HepG2 (cell line): ENCODE measurements at regions not wholly inside any gene's neighbourhood (a gene's known extent, or its start where the extent isn't known, plus 50 kb on each side); places are given as distances from the start of the nearest gene placed in this dataset.

Source experiments
- CTCF ChIP-seq: sonication (generic); formaldehyde crosslinking; IDR thresholded peaks from 2 replicates; pipeline ENCODE4 v1.5.0; 2020; ENCODE audit warnings: mild to moderate bottlenecking, missing genetic modification reagents, moderate library complexity
- E2F5 ChIP-seq: sonication (generic); formaldehyde crosslinking; conservative IDR thresholded peaks from 2 replicates; pipeline ENCODE4 v1.4.0; 2020; ENCODE audit warnings: missing genetic modification reagents
- EZH2 ChIP-seq: conservative IDR thresholded peaks from 2 replicates; pipeline ENCODE4 v1.6.1; 2012; ENCODE audit warnings: mild to moderate bottlenecking, low read depth, low read length, moderate library complexity
- HDAC2 ChIP-seq: sonication (generic); formaldehyde crosslinking; IDR thresholded peaks from 2 replicates; pipeline ENCODE4 v1.4.0; 2020; ENCODE audit warnings: missing genetic modification reagents
- REST ChIP-seq, 2 experiments: IDR thresholded peaks; 2 replicates each; pipeline ENCODE4 v1.6.1; 2011 to 2012; ENCODE audit warnings: low read length in 2 of 2, borderline replicate concordance in 1 of 2, low read depth in 1 of 2, mild to moderate bottlenecking in 1 of 2, moderate library complexity in 1 of 2
- TEAD3 ChIP-seq: optimal IDR thresholded peaks from 2 replicates; pipeline ENCODE3; 2016; ENCODE audit warnings: borderline replicate concordance
- XRCC5 ChIP-seq: fragments of 200-400 bp; formaldehyde crosslinking; optimal IDR thresholded peaks from 2 replicates; pipeline ENCODE3; 2017; ENCODE audit warnings: mild to moderate bottlenecking, low read length
- ZHX2 ChIP-seq, 2 experiments: sonication (generic) in 1 of 2; formaldehyde crosslinking in 1 of 2; IDR thresholded peaks; 2 replicates each; pipeline versions ENCODE4 v1.6.1 to v1.9.0; 2014 to 2022; ENCODE audit warnings: antibody characterized with exemption in 1 of 2, borderline replicate concordance in 1 of 2, inconsistent platforms in 1 of 2, low read depth in 1 of 2, missing genetic modification reagents in 1 of 2
- ZKSCAN1 ChIP-seq: fragments of 150-350 bp; IDR thresholded peaks from 2 replicates; pipeline ENCODE4 v1.6.1; 2014; ENCODE audit warnings: low read length
- ZNF318 ChIP-seq: sonication (generic); formaldehyde crosslinking; IDR thresholded peaks from 2 replicates; pipeline ENCODE4 v1.4.0; 2020; ENCODE audit warnings: mild to moderate bottlenecking, missing genetic modification reagents
- ZNF549 ChIP-seq: sonication (generic); formaldehyde crosslinking; IDR thresholded peaks from 2 replicates; pipeline ENCODE4 v1.5.0; 2020; ENCODE audit warnings: missing genetic modification reagents

- TF ChIP-seq ZHX2 (IDR thresholded peaks at IDR 0.05; ENCODE audit: low read depth) (no peak), ZHX2 (CRISPR knock-in tag; IDR thresholded peaks at IDR 0.05; ENCODE audit: borderline replicate concordance) (no peak), CTCF (CRISPR knock-in tag) (no peak), E2F5 (CRISPR knock-in tag) (no peak), ZNF318 (CRISPR knock-in tag) (no peak), REST (IDR thresholded peaks at IDR 0.05; ENCODE audit: borderline replicate concordance in 1 of 2, low read depth in 1 of 2, low read length in 2 of 2) (no peak), ZKSCAN1 (no peak), EZH2 (no peak), XRCC5 (no peak), TEAD3 (CRISPR knock-in tag) (no peak), HDAC2 (no peak), ZNF549 (CRISPR knock-in tag) (no peak)
Observed at GRCh38 chr1:38616846-38617245, 242.7 kb downstream of the RRAGC start.
